ENCODE measurements at regions not wholly inside any gene's neighbourhood (a gene's known extent, or its start where the extent isn't known, plus 50 kb on each side); places are given as distances from the start of the nearest gene placed in this dataset.

DNA sequence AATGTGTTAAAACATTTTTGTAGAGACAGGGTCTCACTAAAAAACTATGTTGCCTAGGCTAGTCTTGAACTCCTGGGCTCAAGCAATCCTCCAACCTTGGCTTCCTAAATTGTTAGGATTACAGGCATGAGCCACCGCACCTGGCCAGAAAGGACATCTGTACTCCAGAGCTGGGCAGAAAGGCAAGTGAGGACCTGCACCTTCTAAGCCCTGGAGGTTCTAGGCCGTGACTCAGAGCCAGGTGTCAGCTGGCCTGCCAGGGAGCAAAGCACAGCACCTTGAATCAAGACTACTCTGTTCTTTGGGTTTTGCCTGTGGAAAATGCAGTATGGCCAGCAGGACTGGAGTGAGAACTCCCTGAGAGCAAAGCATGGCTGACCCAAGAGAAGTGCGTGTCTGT, 396.5 kb downstream of the ADRA2A start:
- no peak for DNase-seq
- Histone ChIP-seq H4K20me1 (ENCODE audit: control insufficient read depth, insufficient read depth, insufficient read length) (no peaks in the 10 kb centered on the region), H3T11ph (ENCODE audit: low read length) (no peak overlapping the region), H3K4me2 (ENCODE audit: insufficient read depth, insufficient read length, low read length) (no peak overlapping the region), H2BK12ac (ENCODE audit: insufficient read length, low read depth, low read length) (no peak overlapping the region), H2BK5ac (ENCODE audit: insufficient read length, low read length) (no peak overlapping the region), H3K14ac (ENCODE audit: insufficient read depth, low read length) (no peak overlapping the region), H3K4ac (ENCODE audit: low read depth, low read length) (no peak overlapping the region), H4K8ac (replicated peaks; ENCODE audit: insufficient read length, low read depth, low read length) (peak overlapping the region; percentile 57), H4K5ac (ENCODE audit: insufficient read length, low read depth, low read length) (no peak overlapping the region), H3K23me2 (ENCODE audit: insufficient read length, low read depth, low read length, poor library complexity, severe bottlenecking) (no peaks in the 10 kb centered on the region), H3K18ac (ENCODE audit: insufficient read length, low read depth, low read length) (no peak overlapping the region), H3K27me3 (ENCODE audit: insufficient read depth, low read length) (no peaks in the 10 kb centered on the region), H3K9ac (ENCODE audit: extremely low read depth, insufficient read length, low read length) (no peak overlapping the region), H3K27ac (ENCODE audit: insufficient read length, low read depth, low read length) (no peak overlapping the region), H3K4me1 (ENCODE audit: insufficient read depth, low read length) (no peaks in the 10 kb centered on the region), H4K91ac (ENCODE audit: insufficient read length, low read depth, low read length) (no peak overlapping the region), H3K9me3 (ENCODE audit: control insufficient read depth, low read depth, low read length) (no peaks in the 10 kb centered on the region), H2BK15ac (ENCODE audit: low read depth, low read length) (no peak overlapping the region), H3K79me1 (ENCODE audit: insufficient read depth, low read depth, low read length, poor library complexity, severe bottlenecking) (no peaks in the 10 kb centered on the region), H2BK20ac (ENCODE audit: low read depth, low read length, poor library complexity, severe bottlenecking) (no peak overlapping the region), H2AFZ (ENCODE audit: low read length) (no peak overlapping the region), H2BK120ac (ENCODE audit: low read depth, low read length, poor library complexity, severe bottlenecking) (no peak overlapping the region), H2AK5ac (ENCODE audit: insufficient read length, low read length) (no peak overlapping the region), H3K79me2 (ENCODE audit: insufficient read depth, low read length) (no peaks in the 10 kb centered on the region), H3K23ac (ENCODE audit: insufficient read length, low read depth, low read length) (no peak overlapping the region), H3K56ac (ENCODE audit: insufficient read length, low read depth, low read length) (no peak overlapping the region)
- Mint-ChIP-seq H3K4me3 (no peak overlapping the region), H3K4me1 (peaks cover 2 to 15% of the 10 kb centered on the region in 2 experiments; a peak in 3 of 4 replicates), H3K27me3 (ENCODE audit: low read depth) (no peaks in the 10 kb centered on the region), H3K36me3 (ENCODE audit: insufficient read depth in 1 of 3, low read depth in 3 of 3) (peaks cover 0 to 3% (median 0%) of the 10 kb centered on the region in 3 experiments; a peak in 1 of 7 replicates), H3K9me3 (no peaks in the 10 kb centered on the region), H3K27ac (no peak overlapping the region)
- no CpG with 5 or more reads among the region's 3 CpGs for WGBS (ENCODE audit: extremely low coverage, insufficient read length, low lambda C conversion rate)
- TF ChIP-seq, protein P1, sequence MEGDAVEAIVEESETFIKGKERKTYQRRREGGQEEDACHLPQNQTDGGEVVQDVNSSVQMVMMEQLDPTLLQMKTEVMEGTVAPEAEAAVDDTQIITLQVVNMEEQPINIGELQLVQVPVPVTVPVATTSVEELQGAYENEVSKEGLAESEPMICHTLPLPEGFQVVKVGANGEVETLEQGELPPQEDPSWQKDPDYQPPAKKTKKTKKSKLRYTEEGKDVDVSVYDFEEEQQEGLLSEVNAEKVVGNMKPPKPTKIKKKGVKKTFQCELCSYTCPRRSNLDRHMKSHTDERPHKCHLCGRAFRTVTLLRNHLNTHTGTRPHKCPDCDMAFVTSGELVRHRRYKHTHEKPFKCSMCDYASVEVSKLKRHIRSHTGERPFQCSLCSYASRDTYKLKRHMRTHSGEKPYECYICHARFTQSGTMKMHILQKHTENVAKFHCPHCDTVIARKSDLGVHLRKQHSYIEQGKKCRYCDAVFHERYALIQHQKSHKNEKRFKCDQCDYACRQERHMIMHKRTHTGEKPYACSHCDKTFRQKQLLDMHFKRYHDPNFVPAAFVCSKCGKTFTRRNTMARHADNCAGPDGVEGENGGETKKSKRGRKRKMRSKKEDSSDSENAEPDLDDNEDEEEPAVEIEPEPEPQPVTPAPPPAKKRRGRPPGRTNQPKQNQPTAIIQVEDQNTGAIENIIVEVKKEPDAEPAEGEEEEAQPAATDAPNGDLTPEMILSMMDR (conservative IDR thresholded peaks at IDR 0.05): no peak
